ENCODE measurements at regions not wholly inside any gene's neighbourhood (a gene's known extent, or its start where the extent isn't known, plus 50 kb on each side); places are given as distances from the start of the nearest gene placed in this dataset.

- DNase-seq = no peak
Observed at GRCh38 chr1:82517586-82517985, 716.9 kb downstream of the ADGRL2 start.

GRCh38 chr1:82515650-82516049 is 714.9 kb downstream of the ADGRL2 start:
- DNase-seq = peak; percentile 85

GRCh38 chr1:82511441-82511840 is 710.7 kb downstream of the ADGRL2 start:
- no peak for DNase-seq

- no peak for DNase-seq
Observed at GRCh38 chr1:82510431-82510830, 709.7 kb downstream of the ADGRL2 start.

GRCh38 chr1:82507011-82507410 is 706.3 kb downstream of the ADGRL2 start:
- no peak for DNase-seq

- no peak for DNase-seq
Observed at GRCh38 chr1:82503822-82504221, 703.1 kb downstream of the ADGRL2 start.

- no peak for DNase-seq
Observed at GRCh38 chr1:82499022-82499421, 698.3 kb downstream of the ADGRL2 start.

GRCh38 chr1:82494117-82494516 is 693.4 kb downstream of the ADGRL2 start:
- DNase-seq = no peak

GRCh38 chr1:82492159-82492558 is 691.4 kb downstream of the ADGRL2 start:
- DNase-seq = peak; percentile 21

GRCh38 chr1:82491301-82492048 is 690.7 kb downstream of the ADGRL2 start:
- no peak for DNase-seq

GRCh38 chr1:82487778-82488177 is 687.0 kb downstream of the ADGRL2 start:
- DNase-seq = no peak

- no peak for DNase-seq
Observed at GRCh38 chr1:82486969-82487368, 686.2 kb downstream of the ADGRL2 start.

- DNase-seq = no peak
Observed at GRCh38 chr1:82486468-82486867, 685.7 kb downstream of the ADGRL2 start.

GRCh38 chr1:82485591-82486369 is 685.0 kb downstream of the ADGRL2 start:
- DNase-seq = no peak

GRCh38 chr1:82483146-82483545 is 682.4 kb downstream of the ADGRL2 start:
- DNase-seq = no peak

- DNase-seq = no peak
Observed at GRCh38 chr1:82478916-82479315, 678.2 kb downstream of the ADGRL2 start.

- no peak for DNase-seq
Observed at GRCh38 chr1:82472489-82473131, 671.9 kb downstream of the ADGRL2 start.

- peak; percentile 90 for DNase-seq
Observed at GRCh38 chr1:82466891-82467290, 666.2 kb downstream of the ADGRL2 start.

GRCh38 chr1:82466416-82466815 is 665.7 kb downstream of the ADGRL2 start:
- DNase-seq = no peak

GRCh38 chr1:82465024-82465423 is 664.3 kb downstream of the ADGRL2 start:
- DNase-seq = no peak

GRCh38 chr1:82464362-82465001 is 663.7 kb downstream of the ADGRL2 start:
- DNase-seq = peak; percentile 62

- peak; percentile 70 for DNase-seq
Observed at GRCh38 chr1:82463951-82464350, 663.2 kb downstream of the ADGRL2 start.

GRCh38 chr1:82462366-82462765 is 661.6 kb downstream of the ADGRL2 start:
- no peak for DNase-seq

Measured in MV-4-11 (cell line).